ENCODE measurements at regions not wholly inside any gene's neighbourhood (a gene's known extent, or its start where the extent isn't known, plus 50 kb on each side); places are given as distances from the start of the nearest gene placed in this dataset.
"Not testable (repeated sequence)": the region's sequence is repeated elsewhere in the genome, so short reads cannot be mapped to it uniquely, and the experiment has no call there.

DNA sequence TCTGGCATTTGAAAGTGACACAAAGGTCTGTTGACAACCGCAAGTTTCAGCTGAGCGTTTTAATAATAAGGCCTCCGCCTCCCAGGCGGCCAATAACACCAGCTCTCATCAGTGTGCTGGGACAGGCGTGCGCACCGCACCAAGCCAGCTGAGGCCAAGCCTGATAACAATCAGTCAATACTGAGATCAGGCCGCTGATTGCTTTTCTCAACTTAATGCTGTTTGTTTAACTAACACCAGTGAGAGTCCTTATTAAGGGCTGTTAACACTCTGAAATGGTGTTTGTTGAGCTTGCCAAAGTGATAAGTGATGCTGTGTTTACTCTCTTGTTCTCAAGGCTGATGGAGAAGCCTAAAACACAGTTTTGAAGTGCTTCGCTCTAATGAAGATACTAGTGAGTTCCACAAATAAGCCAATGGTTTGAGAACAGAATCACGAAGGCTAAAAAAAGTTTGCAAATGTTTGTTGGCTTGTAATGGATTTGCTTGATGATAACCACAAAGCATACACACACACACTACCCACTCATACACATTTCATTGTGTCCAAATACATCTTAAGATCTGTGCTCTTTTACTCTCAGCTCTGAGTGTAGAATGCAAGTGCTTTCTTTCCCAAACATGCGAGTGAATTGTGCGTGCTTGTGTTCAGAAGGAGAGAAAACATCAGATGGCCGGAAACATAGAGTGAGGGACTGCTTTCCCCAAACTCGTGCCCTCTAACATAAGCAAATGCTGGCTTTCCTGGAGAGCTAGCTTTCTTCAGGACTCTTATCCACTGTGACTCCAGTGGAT, 330.4 kb upstream of the KLF4 start (continued):
- TF ChIP-seq MAZ (IDR thresholded peaks at IDR 0.05; ENCODE audit: borderline replicate concordance, low read depth, low read length) = no peak

DNA sequence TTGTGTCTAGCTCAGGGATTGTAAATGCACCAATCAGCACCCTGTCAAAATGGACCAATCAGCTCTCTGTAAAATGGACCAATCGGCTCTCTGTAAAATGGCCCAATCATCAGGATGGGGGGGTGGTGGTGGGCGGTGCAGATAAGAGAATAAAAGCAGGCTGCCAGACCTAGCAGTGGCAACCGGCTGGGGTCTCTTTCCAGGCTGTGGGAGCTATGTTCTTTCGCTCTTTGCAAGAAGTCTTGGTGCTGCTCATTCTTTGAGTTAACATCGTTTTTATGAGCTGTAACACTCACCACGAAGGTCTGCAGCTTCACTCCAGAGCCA, 328.9 kb upstream of the KLF4 start:
- H3K23ac ChIP-seq (ENCODE audit: low read depth, low read length); H3K14ac ChIP-seq (replicated peaks; ENCODE audit: low read depth, low read length); H3K9me1 ChIP-seq (ENCODE audit: insufficient read depth, low read length); H3K9me3 ChIP-seq (ENCODE audit: control insufficient read depth, insufficient read depth, low read length); H2AK5ac ChIP-seq (ENCODE audit: low read depth, low read length); H3K18ac ChIP-seq (ENCODE audit: low read depth, low read length); H2BK20ac ChIP-seq (ENCODE audit: low read depth, low read length); POLR2A ChIA-PET (ENCODE audit: unreplicated experiment); H4K20me1 ChIP-seq (ENCODE audit: insufficient read depth, low read length); H3K4ac ChIP-seq (ENCODE audit: low read depth, low read length); H3K4me3 ChIP-seq (ENCODE audit: insufficient read depth, low read depth, low read length); H4K8ac ChIP-seq (ENCODE audit: low read depth in 2 of 2, low read length in 2 of 2); dilution Hi-C loops (cut with HindIII; ENCODE audit: low sequenced_read_pairs, unreplicated experiment); intact Hi-C loops (cut with micrococcal nuclease); H3K9ac ChIP-seq (ENCODE audit: low read depth, low read length); H3K4me1 ChIP-seq (ENCODE audit: control insufficient read depth, insufficient read depth, low read length); H2AK9ac ChIP-seq (replicated peaks; ENCODE audit: low read depth, low read length, poor library complexity); H2BK120ac ChIP-seq (ENCODE audit: low read depth, low read length); H4K91ac ChIP-seq (ENCODE audit: insufficient read depth, low read depth, low read length); H2BK5ac ChIP-seq (ENCODE audit: low read depth, low read length, poor library complexity, severe bottlenecking); CTCF ChIA-PET; H3K27ac ChIP-seq (ENCODE audit: insufficient read depth, low read length); ATAC-seq (ENCODE audit: low read depth); H2AFZ ChIP-seq (replicated peaks; ENCODE audit: low read length, poor library complexity); H4K5ac ChIP-seq (ENCODE audit: low read depth, low read length); H3K36me3 ChIP-seq (ENCODE audit: control insufficient read depth, insufficient read depth, low read length); H3K79me1 ChIP-seq (ENCODE audit: low read depth in 1 of 2, low read length in 2 of 2); H3K56ac ChIP-seq (ENCODE audit: extremely low read depth, insufficient read depth, low read length); in situ Hi-C loops (cut with MboI; ENCODE audit: low sequenced_read_pairs); DNase-seq; H3K27me3 ChIP-seq (ENCODE audit: control insufficient read depth, insufficient read depth, low read length); BruUV-seq (replicated peaks); H2BK15ac ChIP-seq (ENCODE audit: low read depth, low read length); H3K4me2 ChIP-seq (ENCODE audit: low read depth, low read length): not testable (repeated sequence)
- no CpG with 5 or more reads among the region's 6 CpGs for WGBS, 2 experiments (ENCODE audit: extremely low coverage in 2 of 2, insufficient read length in 1 of 2)

GRCh38 chr9:107817595-107818502, 328.3 kb upstream of the KLF4 start:
- H3K9ac ChIP-seq (ENCODE audit: low read depth, low read length); ATAC-seq (ENCODE audit: low read depth); H3K4me3 ChIP-seq (ENCODE audit: insufficient read depth, low read depth, low read length); H3K4me2 ChIP-seq (ENCODE audit: low read depth, low read length); H3K56ac ChIP-seq (ENCODE audit: extremely low read depth, insufficient read depth, low read length); H2BK15ac ChIP-seq (ENCODE audit: low read depth, low read length); H4K5ac ChIP-seq (ENCODE audit: low read depth, low read length); POLR2A ChIA-PET (ENCODE audit: unreplicated experiment); H3K4me1 ChIP-seq (ENCODE audit: control insufficient read depth, insufficient read depth, low read length); H3K18ac ChIP-seq (ENCODE audit: low read depth, low read length); H3K27me3 ChIP-seq (ENCODE audit: control insufficient read depth, insufficient read depth, low read length); in situ Hi-C loops (cut with MboI; ENCODE audit: low sequenced_read_pairs); H4K8ac ChIP-seq (ENCODE audit: low read depth in 2 of 2, low read length in 2 of 2); H4K20me1 ChIP-seq (ENCODE audit: insufficient read depth, low read length); H2AFZ ChIP-seq (replicated peaks; ENCODE audit: low read length, poor library complexity); H2BK5ac ChIP-seq (ENCODE audit: low read depth, low read length, poor library complexity, severe bottlenecking); dilution Hi-C loops (cut with HindIII; ENCODE audit: low sequenced_read_pairs, unreplicated experiment); intact Hi-C loops (cut with micrococcal nuclease); H2AK5ac ChIP-seq (ENCODE audit: low read depth, low read length); H3K79me1 ChIP-seq (ENCODE audit: low read depth in 1 of 2, low read length in 2 of 2); H3K36me3 ChIP-seq (ENCODE audit: control insufficient read depth, insufficient read depth, low read length); H3K4ac ChIP-seq (ENCODE audit: low read depth, low read length); H2BK120ac ChIP-seq (ENCODE audit: low read depth, low read length); H3K9me1 ChIP-seq (ENCODE audit: insufficient read depth, low read length); H2BK20ac ChIP-seq (ENCODE audit: low read depth, low read length); H3K9me3 ChIP-seq (ENCODE audit: control insufficient read depth, insufficient read depth, low read length); DNase-seq; H3K23ac ChIP-seq (ENCODE audit: low read depth, low read length); H4K91ac ChIP-seq (ENCODE audit: insufficient read depth, low read depth, low read length); H3K14ac ChIP-seq (replicated peaks; ENCODE audit: low read depth, low read length); CTCF ChIA-PET; H3K27ac ChIP-seq (ENCODE audit: insufficient read depth, low read length); H2AK9ac ChIP-seq (replicated peaks; ENCODE audit: low read depth, low read length, poor library complexity); BruUV-seq (replicated peaks): not testable (repeated sequence)
- WGBS, 2 experiments (ENCODE audit: extremely low coverage in 2 of 2, insufficient read length in 1 of 2) = 100% methylated on average over 2 of the region's 55 CpGs; no CpG with 5 or more reads in 1 of the 2 experiments
